Neural cell (in vitro differentiated cells): ENCODE measurements at regions not wholly inside any gene's neighbourhood (a gene's known extent, or its start where the extent isn't known, plus 50 kb on each side); places are given as distances from the start of the nearest gene placed in this dataset.

Source experiments
- CTCF ChIP-seq: fragments of 450-650 bp; IDR thresholded peaks from 2 replicates; pipeline ENCODE4 v1.5.1; 2014; ENCODE audit warnings: antibody characterized with exemption, mild to moderate bottlenecking, moderate library complexity; ENCODE audit not compliant: poor library complexity, severe bottlenecking
- EP300 ChIP-seq: fragments of 450-650 bp; conservative IDR thresholded peaks from 2 replicates; pipeline ENCODE4 v1.6.1; 2014; ENCODE audit warnings: antibody characterized with exemption, mild to moderate bottlenecking, moderate library complexity; ENCODE audit not compliant: poor library complexity, severe bottlenecking
- EZH2 ChIP-seq: fragments of 200-600, 300-800 bp; shearing (Covaris generic), sonication (generic); IDR thresholded peaks from 2 replicates; pipeline ENCODE4 v1.6.1; 2014; ENCODE audit warnings: antibody characterized with exemption, low read length, borderline replicate concordance, mild to moderate bottlenecking; ENCODE audit not compliant: insufficient read depth, poor library complexity, severe bottlenecking
- MXI1 ChIP-seq: fragments of 450-650 bp; conservative IDR thresholded peaks from 2 replicates; pipeline ENCODE4 v1.6.1; 2014; ENCODE audit warnings: antibody characterized with exemption, mild to moderate bottlenecking; ENCODE audit not compliant: poor library complexity, severe bottlenecking
- POLR2AphosphoS5 ChIP-seq: IDR thresholded peaks from 2 replicates; pipeline ENCODE4 v1.6.1; 2012
- RAD21 ChIP-seq: fragments of 450-650 bp; conservative IDR thresholded peaks from 2 replicates; pipeline ENCODE4 v1.6.1; 2014; ENCODE audit warnings: antibody characterized with exemption, mild to moderate bottlenecking, moderate library complexity
- REST ChIP-seq: IDR thresholded peaks from 2 replicates; pipeline ENCODE4 v1.6.1; 2012; ENCODE audit warnings: borderline replicate concordance
- SMC3 ChIP-seq: fragments of 450-650 bp; conservative IDR thresholded peaks from 2 replicates; pipeline ENCODE4 v1.6.1; 2014; ENCODE audit warnings: antibody characterized with exemption, mild to moderate bottlenecking, moderate library complexity; ENCODE audit not compliant: poor library complexity
- TAF1 ChIP-seq: IDR thresholded peaks from 2 replicates; pipeline ENCODE4 v1.6.1; 2012; ENCODE audit warnings: low read depth

GRCh38 chr6:82612475-82613039, 248.9 kb downstream of the TPBG start:
- TF ChIP-seq POLR2AphosphoS5 (peak; percentile 30), CTCF (no peak), SMC3 (no peak), TAF1 (no peak), EP300 (peak; percentile 87), EZH2 (no peak), RAD21 (peak; percentile 30), REST (peak; percentile 6), MXI1 (peak; percentile 23)
